NCI-H2227 (cell line): ENCODE measurements at regions not wholly inside any gene's neighbourhood (a gene's known extent, or its start where the extent isn't known, plus 50 kb on each side); places are given as distances from the start of the nearest gene placed in this dataset.

Source experiments
- DNase-seq: peaks from one replicate; lab custom pipeline; 2025; ENCODE audit not compliant: unreplicated experiment; lab: John Stamatoyannopoulos, UW

DNA sequence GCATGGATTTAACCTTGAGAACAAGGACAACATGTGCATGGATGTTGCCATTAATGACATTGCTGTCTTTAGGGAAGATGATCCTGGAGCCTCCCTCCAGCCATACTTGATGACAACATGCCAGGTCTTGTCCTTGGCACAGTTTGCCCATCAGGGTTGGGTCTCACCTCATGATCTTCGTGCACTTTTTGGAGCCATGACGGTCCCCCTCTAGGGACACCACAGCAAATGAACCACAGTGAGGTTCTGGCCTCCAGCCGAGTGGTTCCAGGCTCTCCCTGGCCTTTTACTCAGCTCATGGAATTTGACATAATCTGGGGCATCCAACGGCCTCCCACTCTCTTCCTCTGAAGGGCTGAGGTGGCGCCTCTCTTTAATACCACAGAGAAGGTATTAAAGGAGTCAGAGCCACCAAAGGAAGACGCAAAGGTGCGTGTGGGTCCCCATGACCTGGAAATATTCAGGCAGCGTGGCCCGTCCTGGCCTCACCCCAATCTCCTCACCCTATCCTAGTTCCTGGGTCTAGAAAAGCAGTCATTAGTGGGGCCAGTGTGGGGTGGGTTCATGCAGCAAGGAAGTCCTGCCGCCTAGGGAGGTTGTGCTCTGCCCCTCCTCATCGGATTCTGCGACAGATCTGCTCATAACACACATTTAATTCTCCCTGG, 184.8 kb downstream of the CXCL12 start:
- DNase-seq, result no peak

DNA sequence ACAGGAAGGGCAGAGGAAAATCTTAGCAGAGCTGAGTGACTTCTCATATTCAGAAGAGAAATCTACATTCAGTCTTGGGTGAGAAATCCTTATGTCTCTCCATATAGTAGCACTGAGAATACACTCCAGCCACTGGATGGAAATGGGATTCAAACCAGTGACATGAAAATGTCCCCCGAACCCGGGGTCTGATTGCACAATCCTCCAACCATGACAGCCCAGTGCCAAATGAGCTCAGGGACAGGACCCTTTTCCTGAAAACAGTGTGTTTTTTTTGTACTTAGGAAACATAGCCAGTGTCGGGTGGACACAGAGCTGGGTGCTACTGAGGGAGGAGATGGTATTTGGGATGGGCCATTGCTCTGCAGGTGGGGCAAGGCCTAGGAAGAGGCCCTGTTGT, 185.6 kb downstream of the CXCL12 start:
- DNase-seq, result no peak

DNA sequence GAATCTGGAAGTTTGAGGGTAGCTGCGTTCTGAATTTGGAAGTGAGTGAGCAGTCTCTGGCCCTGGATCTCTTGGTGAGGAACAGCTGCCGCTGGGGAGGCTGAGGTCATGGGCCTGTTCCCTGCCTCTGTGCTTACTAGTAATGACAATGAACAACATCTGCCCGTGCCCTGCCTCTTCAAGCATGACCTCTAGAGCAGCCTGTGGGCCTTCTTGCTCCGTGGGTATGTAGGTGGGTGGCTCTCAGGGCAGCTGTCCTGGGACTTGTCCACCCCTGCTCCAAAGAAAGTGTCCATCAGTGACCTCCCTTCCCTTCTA, 186.2 kb downstream of the CXCL12 start:
- DNase-seq, result no peak

DNA sequence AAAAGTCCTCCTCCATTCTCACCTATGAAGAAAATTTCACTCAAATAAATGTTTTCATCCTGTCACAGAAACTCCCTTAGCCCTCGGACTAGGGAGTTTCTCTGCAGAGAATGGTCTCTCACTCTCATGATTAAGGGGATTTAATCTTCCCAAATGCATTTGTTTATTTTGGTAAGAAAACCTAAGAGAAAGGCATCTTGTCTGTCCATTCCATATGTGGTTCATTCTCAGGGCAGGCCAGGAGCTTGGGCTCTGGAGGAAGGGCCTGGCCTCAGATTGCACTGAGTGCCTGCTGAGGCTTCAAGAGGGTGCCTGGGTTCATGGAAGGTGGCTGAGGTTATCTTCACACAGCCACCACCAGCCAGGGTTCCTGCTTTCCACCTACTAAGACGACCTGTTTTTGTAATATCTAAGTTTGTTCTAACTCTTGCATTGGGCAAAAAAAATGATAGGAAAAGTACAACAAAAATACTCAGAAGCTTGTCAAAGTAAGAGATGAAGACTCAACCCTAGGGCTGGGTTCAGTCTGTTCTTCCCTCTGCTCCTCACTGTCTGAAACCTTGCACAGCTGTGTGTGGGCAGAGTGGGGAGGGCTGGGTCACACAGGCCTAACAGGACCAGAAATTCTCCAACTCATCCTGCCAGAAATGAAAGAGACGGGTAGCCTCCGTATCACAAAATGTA, 186.7 kb downstream of the CXCL12 start:
- DNase-seq, result no peak

DNA sequence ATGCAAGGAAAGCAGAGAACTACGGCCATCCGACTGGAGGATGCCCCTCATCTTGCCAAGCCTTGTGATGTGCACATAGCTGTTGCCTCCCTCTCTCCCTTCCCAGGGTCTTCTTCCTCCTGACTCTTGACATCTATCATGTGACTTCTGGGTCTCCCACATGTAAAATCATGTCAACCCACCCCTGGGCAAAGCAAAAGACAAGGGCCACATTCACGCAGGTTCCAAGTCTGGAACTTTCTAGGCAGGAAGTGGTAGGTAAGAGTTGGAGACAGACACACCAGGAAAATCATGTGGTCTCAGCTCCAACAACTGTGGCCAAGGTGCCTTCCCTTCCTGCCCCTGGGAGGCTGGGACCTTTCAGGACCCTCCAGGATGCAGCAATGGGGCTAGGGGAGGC, 187.3 kb downstream of the CXCL12 start:
- DNase-seq, result no peak

DNA sequence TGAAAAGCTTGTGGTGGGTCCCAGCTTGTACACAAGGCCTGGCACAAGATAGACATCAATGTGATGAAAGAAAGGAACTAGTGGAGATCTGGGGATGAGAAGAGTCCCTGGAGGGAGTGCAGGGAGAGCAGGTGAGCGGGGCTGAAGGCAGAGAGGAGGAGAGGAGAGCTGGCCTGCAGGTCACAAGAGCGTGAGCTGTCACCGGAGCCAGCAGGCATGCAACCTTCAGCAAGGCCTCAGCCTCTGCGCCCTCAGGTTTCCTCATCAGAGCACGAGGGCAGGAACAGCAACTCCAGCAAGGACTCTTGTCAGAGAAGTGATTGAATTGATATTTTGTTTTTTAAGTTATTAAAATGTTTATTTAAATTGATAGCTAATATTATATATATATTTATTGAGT, 188.6 kb downstream of the CXCL12 start:
- DNase-seq, result no peak

DNA sequence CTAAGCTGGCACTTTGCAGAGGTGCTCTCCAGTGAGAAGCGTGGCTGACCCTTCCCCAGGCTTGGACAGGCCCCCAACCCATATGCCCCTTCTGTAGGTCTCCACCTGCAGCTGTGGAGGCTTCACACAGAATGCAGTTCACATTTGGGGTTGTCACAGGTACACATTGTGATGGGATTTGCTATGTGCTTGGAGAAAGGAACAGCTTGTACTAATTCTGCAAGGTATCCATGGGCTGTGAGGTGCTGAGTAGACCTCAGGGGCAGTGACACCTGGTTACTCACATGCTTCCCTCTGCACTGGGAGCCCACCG, 188.9 kb downstream of the CXCL12 start:
- DNase-seq, result no peak

DNA sequence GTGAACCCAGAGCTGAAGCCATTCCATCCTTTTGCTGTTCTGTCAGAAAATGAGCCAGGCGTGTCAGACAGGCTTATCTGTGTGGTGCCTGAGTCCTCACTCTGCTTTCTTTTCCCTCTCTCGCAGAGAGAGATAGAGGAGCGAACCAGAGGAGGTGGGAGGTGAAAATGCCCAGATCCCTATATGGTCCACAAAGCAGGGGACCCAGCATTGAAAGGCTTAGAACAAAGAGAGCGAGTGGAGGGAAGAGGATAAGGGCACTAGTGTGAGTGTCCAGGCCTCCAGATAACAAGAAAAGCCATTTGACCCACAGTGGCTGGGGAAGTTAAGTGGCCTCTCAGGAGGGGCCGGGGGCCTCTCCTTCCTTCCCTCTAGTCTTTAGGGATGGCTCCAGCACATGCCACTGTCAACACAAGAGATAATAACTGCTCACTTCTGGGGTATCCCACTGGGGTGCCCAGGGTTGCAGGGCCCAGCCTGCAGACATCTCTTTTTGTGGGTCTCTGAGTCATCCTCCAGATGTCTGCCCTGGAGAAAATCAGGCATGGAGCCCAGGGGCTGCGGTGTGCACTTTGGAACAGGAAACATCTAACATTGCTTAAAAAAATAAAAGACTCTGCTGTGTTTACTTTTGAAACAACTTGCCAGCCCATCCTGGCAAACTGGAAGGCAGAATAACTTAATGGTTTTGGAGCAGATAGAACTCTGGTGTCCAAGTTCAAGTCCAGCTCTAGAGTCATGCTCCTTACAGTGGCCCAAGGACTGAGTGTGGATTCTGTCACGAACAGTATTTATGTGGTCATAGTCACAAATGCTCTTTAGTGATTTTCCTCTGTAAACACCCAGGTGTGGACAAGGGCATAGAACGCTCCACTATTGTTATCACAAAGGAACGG, 189.5 kb downstream of the CXCL12 start:
- DNase-seq, result no peak

DNA sequence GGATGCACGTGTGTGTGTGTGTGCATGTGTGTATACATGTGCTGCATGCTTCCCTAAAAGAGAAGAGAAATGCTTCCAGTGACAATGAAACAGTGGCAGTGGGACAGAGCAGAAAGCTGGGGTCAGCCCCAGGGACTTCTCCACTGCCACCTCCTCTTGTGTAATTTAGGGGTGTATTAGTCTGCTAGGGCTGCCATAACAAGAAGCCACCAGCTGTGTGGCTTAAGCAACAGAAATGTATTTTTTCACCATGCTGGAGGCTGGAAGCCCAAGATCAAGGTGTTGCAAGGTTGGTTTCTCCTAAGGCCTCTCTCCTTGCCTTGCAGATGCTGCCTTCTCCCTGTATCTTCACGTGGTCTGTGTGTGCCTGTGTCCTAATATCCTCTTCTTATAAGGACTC, 190.5 kb downstream of the CXCL12 start:
- DNase-seq, result no peak

DNA sequence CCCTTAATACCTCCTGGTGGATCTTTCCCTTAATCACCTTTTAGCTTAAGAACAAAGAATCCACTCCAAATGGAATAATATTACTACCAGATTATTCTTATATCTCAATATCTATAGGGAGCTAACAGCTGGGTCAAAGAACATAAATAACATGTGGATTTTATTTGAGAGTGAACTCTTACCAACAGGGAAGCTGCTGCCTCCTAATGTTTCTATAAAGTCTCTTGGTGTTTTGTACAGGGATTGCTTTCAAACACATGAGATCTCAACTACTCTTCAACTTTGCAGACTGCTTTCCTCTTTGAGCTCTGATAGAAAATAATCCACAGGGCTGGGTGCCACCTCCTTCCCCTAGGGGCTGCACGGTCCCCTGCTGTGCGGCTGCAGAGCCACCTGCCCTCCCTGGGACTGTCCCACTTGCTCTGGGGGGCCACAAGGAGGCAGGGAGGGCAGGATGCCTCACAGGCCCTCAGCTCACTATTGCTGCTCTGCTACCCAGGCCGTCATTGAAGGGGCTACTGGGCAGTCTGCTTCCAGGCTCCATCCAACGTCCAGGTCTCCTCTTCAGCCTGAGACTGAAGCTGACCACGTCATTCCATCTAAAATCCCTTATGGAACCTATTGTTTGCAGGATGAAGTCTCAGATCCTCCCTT, 191.2 kb downstream of the CXCL12 start:
- DNase-seq, result no peak

DNA sequence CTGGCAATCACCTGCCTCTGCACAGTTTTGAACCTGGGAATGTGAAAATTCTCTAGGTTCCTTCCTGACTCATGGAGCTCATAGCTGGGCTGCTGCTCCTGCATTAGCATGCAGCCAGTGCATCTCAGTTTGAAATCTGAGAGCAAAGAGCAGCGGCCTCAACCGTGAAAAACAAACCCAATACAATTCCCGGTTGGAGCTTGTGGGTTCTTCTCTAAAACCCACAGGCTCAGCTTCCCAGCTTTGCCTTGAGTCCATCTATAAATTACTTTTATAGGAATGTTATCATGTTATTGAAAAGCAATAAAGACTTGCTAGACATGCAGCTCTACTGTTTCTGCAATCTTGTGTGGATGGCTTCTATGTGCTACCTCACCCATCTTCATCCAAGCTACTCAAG, 191.7 kb downstream of the CXCL12 start:
- no peak for DNase-seq

DNA sequence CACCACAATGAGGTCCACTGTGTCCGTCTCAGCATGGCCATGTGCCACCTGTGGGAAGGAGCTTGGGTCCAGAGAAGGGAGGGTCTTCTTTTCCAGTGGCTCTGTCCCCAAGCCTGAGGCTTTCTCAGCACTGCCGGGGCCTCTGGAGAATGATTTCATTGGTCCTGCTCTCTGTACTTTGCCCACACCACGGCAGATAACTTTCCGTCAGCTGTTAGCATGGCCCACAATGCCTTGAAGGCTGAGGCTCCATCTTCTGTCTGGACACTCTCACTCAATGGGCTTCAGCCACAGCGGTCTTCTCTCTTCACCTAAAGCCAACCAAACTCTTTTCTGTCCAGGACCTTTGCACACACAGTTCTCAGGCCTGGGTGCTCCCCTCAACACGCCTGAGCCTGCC, 192.5 kb downstream of the CXCL12 start:
- DNase-seq, result no peak

DNA sequence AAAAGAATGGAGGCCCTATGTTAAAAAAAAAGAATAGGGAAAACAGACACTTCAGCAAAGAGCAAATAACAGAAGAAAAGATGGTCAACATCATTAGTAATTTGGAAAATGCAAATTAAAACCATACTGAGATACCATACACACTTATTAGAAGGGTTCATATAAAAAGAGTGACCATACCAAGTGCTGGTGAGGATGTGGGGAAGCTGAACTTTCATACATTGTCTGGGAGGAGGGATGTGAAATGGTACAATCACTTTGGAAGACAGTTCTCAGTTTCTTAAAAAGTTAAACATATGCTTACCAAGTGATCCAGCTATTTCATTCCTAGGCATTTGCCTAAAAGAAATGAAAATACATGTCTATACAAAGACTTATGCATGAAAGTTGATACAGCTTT, 194.4 kb downstream of the CXCL12 start:
- no peak for DNase-seq

DNA sequence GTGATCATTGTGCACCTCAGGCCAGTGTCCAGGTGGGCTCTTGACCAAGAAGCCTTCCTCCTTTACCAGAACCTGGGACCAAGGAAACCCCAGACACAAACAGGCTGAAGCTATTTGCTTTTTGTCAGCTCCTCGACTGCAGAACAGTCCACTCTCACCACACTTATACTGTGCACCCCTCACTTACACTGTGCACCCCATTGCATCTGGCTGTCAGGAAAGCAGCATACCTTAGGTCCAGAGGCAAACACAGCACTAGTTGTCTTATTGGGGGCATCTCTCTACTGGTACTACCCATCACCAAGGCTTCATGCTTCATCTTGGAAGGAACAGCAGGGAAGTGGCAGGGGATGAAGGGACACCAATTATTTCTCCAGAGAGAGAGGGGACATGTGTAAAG, 198.1 kb downstream of the CXCL12 start:
- DNase-seq, result no peak

DNA sequence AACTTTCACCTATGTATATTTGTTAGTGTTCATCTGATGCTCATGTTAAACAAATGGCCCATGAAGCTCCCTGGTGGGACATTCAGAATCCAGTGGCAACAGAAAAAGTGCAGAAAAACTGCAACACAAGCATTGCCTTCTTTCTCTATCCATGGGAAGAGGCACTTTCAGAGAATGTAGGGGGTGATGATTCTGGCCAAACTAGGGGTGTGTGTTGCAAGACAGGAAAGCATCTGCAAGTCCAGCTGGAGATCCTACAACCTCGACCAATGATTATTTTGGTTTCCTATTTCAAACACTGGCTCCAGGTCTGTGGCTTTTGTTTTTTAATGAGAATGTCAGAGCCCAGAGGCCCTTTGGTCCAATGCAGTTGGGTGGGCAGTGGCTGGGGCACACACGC, 198.7 kb downstream of the CXCL12 start:
- no peak for DNase-seq

DNA sequence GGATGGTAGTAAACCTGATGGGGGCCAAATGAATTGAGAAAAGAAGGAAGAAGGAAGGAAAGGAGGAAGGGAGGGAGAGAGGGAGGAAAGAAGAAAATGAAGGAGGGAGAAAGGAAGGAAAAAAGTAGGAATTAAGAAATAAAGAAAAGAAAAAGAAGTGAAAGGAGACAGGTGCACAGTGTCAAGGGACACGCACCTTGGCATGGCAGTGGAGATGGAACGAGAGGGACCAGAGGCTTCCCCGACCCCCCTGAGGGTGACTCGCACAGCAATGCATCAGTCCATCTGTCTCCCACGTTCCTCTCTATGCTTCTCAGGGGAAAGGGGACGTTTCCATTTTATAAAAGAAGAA, 199.6 kb downstream of the CXCL12 start:
- DNase-seq, result no peak

DNA sequence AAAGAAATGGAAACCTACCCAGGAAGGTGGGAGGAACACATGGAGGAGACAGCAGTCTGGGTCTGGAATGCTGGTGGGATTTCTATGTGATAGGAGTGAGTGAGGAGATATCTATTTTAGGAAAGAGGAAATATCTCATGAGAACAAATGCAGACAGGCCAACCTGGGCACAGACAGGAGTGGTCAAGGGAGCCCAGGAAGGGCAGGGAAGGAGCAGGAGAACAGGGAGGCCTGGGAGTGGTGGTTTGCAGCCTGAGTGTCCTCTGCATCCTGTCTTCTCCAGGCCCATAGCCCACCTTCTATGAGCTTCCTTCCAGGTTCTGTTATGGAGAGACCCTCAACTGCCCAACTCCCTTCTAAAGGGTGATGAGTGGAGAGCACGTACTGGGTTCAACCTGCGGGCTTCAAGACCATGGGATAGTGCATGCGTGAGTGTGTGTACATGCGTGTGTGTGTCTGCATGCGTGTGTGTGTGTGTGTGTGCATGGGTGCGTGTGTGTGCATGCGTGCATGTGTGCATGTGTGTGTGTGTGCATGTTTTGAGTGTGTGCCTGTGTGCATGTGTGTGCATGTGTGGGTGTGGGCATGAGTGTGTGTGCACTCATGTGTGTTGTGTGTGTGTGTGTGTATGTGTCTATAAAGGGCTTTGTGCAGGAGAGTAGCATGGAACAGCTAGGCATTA, 200.1 kb downstream of the CXCL12 start:
- no peak for DNase-seq

DNA sequence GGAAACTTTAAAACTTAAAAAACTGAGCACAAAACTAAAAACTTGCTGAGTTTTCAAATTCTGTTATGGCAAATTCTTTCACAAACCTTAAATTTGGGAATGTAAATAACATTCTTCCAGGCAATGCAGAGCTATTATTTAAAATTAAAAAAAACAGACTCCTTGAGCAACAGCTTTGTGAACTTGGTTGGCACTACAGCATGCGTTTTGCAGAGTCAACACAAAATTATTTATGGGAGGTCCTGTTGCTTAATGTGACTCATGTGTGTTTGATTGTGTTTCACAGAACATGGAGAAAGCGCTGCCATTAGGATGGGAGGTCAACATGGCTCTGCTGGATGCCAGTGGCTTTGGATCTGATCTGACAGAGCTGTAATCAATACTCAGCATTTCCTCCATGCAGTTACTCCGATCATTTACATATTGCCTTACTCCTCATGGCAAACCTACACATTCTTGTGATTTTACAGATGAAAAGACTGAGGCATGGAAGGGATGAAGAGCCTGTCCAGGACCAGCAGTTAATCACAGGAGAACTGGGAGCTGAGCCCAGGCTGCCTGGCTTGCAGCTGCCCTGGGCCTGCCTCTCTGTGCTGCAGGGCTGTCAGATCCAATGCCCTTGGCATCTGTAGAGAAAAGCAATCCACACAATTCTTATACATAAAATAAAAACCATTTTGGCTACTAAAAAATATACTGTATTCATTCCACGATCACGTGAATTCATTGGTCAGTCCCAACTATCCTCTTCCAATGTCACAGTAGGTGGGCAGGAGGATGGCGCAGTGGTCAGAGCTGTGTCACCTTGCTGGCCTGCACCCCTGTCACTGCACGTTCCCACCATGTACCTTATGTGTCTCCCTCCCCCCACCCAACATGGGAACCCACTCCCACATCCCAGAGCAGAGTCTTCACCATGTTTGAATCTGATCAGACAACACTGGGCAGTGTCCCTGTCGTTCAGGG, 200.9 kb downstream of the CXCL12 start:
- DNase-seq, result no peak

DNA sequence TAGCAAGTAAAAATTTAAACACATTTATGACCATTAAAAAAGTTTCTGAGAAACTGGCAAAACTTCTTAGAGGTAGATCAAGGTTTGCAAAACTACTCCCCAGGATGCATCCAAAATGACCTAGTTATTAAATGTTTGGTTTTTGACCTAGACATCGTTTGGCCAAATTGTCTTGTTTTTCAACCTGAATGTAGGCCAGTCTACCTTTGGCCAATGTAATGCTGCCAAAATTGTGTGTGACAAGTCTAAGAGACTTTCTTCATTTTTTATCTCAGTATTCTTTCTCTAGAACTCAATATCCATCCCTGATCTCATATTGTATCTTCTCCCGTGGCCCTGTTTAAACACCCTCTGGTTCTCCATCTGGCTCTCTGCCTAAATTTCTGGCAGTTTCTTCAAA, 202.0 kb downstream of the CXCL12 start:
- DNase-seq, result no peak
